ENCODE measurements at regions not wholly inside any gene's neighbourhood (a gene's known extent, or its start where the extent isn't known, plus 50 kb on each side); places are given as distances from the start of the nearest gene placed in this dataset.

DNA sequence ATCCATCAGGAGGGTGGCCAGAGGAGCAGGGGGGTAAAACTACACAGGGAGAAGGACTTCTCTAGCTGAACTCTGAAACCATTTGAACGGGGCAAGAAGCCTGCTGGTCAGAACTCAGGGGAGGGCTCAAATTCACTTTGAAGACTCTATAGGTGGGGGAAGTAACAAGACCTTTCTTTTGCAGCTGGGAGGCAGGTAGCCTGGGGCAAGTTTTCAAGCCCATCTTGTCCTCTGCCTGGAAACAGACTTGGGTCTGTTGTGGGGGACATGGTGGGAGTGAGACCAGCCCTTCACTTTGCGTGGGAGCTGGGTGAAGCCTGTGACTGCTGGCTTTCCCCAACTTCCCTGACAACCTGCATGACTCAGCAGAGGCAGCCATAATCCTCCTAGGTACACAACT lies 312.3 kb downstream of the SPRY1 start:
- TF ChIP-seq, protein P1, sequence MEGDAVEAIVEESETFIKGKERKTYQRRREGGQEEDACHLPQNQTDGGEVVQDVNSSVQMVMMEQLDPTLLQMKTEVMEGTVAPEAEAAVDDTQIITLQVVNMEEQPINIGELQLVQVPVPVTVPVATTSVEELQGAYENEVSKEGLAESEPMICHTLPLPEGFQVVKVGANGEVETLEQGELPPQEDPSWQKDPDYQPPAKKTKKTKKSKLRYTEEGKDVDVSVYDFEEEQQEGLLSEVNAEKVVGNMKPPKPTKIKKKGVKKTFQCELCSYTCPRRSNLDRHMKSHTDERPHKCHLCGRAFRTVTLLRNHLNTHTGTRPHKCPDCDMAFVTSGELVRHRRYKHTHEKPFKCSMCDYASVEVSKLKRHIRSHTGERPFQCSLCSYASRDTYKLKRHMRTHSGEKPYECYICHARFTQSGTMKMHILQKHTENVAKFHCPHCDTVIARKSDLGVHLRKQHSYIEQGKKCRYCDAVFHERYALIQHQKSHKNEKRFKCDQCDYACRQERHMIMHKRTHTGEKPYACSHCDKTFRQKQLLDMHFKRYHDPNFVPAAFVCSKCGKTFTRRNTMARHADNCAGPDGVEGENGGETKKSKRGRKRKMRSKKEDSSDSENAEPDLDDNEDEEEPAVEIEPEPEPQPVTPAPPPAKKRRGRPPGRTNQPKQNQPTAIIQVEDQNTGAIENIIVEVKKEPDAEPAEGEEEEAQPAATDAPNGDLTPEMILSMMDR (optimal IDR thresholded peaks at IDR 0.05 in 1 of 3, IDR thresholded peaks at IDR 0.05 in 1 of 3, conservative IDR thresholded peaks at IDR 0.05 in 1 of 3; ENCODE audit: extremely low read depth in 1 of 3, insufficient read depth in 2 of 3, low read length in 3 of 3), result no peak
- no peak for TF ChIP-seq EZH2 (IDR thresholded peaks at IDR 0.05; ENCODE audit: low read length)
